Spleen (tissue), 3 donors: ENCODE measurements at regions not wholly inside any gene's neighbourhood (a gene's known extent, or its start where the extent isn't known, plus 50 kb on each side); places are given as distances from the start of the nearest gene placed in this dataset.

Experiments
- POLR2A ChIP-seq, 3 donors: fragments of 450-650 bp; IDR thresholded peaks; one replicate each; pipeline ENCODE4 v1.5.1; 2017; ENCODE audit warnings: antibody characterized with exemption in 3 of 3, mild to moderate bottlenecking in 1 of 3
- POLR2AphosphoS5 ChIP-seq, 3 donors: sonication (generic); formaldehyde crosslinking; IDR thresholded peaks; one replicate each; pipeline ENCODE4 v1.5.1; 2017; ENCODE audit warnings: antibody characterized with exemption in 3 of 3

- TF ChIP-seq POLR2AphosphoS5 (IDR thresholded peaks at IDR 0.05) (no peak), POLR2A (IDR thresholded peaks at IDR 0.05) (no peak)
Measured at GRCh38 chr5:120139039-120139438, 325.1 kb upstream of the PRR16 start.
